Stimulated activated effector memory CD8-positive, alpha-beta T cell treated with anti-CD3 and anti-CD28 coated beads, Interleukin-12 subunit alpha, Interleukin-12 subunit beta, amount 100 ng/mL, for 72 hours (primary cell): ENCODE measurements at regions not wholly inside any gene's neighbourhood (a gene's known extent, or its start where the extent isn't known, plus 50 kb on each side); places are given as distances from the start of the nearest gene placed in this dataset.
"Not testable (repeated sequence)": the region's sequence is repeated elsewhere in the genome, so short reads cannot be mapped to it uniquely, and the experiment has no call there.

Experiments
- ATAC-seq: fragments of 150-1000 bp; cut with Tn5 transposase; 2 replicates; pipeline ENCODE4 v1.10.0; 2021
- DNase-seq, 2 donors: peaks; one replicate each; pipeline ENCODE4 v3.0.0; 2021 to 2022; ENCODE audit warnings: low spot score in 2 of 2
- H3K27ac Mint-ChIP-seq: one replicate; pipeline ENCODE4 v1.8.0; 2022; ENCODE audit warnings: mild to moderate bottlenecking, mixed read lengths
- H3K36me3 Mint-ChIP-seq: one replicate; pipeline ENCODE4 v1.8.0; 2022; ENCODE audit warnings: mild to moderate bottlenecking, mixed read lengths
- H3K4me1 Mint-ChIP-seq: one replicate; pipeline ENCODE4 v1.8.0; 2022; ENCODE audit warnings: mixed read lengths
- H3K4me3 Mint-ChIP-seq: one replicate; pipeline ENCODE4 v1.8.0; 2022; ENCODE audit warnings: mild to moderate bottlenecking, mixed read lengths
- H3K9me3 Mint-ChIP-seq: one replicate; pipeline ENCODE4 v1.8.0; 2022; ENCODE audit warnings: mixed read lengths

DNA sequence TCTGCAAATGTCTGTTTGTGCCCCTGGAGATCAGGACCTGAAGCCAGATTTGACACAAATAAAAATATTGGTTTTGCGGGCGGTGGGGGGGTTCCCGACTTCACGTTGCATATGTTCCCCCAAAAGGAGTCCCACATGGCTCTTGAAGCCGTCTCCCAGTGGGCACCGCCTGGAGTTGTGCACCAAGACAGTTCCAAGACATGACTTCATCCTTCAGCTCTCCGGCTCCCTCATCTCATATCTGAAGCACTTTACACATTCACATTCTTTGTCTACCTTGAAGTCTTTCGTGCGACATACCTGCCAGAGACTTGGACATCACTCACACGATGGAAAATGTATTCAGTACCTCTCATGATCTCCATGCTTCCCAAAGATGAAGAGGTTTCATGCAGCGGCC is 362.8 kb upstream of the FOXK1 start:
- no peaks in the 10 kb centered on the region for H3K4me1 Mint-ChIP-seq
- no peaks in the 10 kb centered on the region for H3K36me3 Mint-ChIP-seq
- no peak for ATAC-seq
- no peak overlapping the region for H3K27ac Mint-ChIP-seq
- H3K9me3 Mint-ChIP-seq: peaks cover 12% of the 10 kb centered on the region
- no peak overlapping the region for H3K4me3 Mint-ChIP-seq
- DNase-seq: no peak

DNA sequence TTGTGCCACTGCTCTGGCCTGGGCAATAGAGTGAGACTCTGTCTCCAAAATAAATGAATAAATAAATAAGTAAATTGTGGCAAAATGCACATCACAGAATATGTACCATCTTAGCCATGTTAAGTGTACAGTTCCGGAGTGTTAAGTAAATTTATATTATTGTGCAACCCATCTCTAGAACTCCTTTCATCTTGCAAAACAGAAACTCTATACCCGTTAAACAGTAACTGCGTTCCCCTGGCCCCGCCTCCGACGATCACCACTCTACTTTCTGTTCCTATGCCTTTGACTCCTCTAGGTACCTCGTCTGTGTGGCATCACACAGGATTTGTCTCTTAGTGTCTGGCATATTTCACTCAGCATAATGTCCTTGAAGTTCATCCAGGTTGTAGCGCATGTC is 356.4 kb upstream of the FOXK1 start:
- peaks cover 6% of the 10 kb centered on the region for H3K9me3 Mint-ChIP-seq

DNA sequence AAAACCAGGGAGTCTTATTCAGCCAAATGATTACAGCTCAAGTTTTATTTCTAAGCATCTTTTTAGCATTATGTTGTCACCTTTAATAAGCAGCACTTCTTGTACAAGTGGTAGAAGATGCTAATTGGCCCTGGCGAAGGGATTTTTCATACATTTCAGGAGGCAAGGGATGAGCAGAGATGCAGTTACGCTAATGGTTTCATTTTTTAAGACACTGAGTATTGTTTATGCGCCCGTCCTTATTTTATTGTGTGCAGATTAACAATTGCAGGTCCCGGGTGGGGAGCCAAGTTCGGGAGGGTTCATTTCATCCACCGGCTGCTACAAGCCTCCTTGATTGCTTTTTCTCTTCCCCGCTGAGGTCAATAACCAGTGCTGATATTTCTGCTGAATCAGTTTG is 350.4 kb upstream of the FOXK1 start:
- ATAC-seq (no peak), DNase-seq (no peak)
- Mint-ChIP-seq H3K9me3 (no peaks in the 10 kb centered on the region), H3K27ac (no peak overlapping the region), H3K4me3 (no peak overlapping the region), H3K4me1 (no peaks in the 10 kb centered on the region), H3K36me3 (no peaks in the 10 kb centered on the region)

More for the DNA sequence above, 356.4 kb upstream of the FOXK1 start:
- Mint-ChIP-seq H3K4me3 (no peak overlapping the region), H3K36me3 (no peaks in the 10 kb centered on the region), H3K27ac (no peak overlapping the region), H3K4me1 (no peaks in the 10 kb centered on the region)
- DNase-seq: no peak
- ATAC-seq: no peak

DNA sequence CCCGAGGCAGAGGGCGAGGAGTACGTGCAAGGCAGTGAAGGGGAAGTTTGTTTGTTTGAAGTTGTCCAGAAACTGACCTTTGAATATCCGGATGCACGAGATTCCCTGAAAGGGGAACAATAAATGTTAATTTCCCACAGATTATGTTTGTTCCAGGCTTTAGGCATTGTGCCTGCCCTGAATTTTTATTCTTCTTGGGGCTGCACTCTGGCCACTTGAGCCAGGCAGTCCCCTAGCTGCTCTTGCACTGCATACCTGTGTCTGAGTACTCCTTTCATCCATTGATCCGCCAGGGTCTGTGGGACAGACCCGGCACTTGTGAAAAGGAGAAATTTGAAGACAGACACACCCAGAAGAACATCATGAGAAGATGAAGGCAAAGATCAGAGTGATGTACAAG is 343.5 kb upstream of the FOXK1 start:
- H3K36me3 Mint-ChIP-seq: no peaks in the 10 kb centered on the region
- H3K4me3 Mint-ChIP-seq: no peak overlapping the region
- ATAC-seq (no peak), DNase-seq (no peak)
- peaks cover 4% of the 10 kb centered on the region for H3K9me3 Mint-ChIP-seq
- H3K27ac Mint-ChIP-seq: no peak overlapping the region
- H3K4me1 Mint-ChIP-seq: no peaks in the 10 kb centered on the region

DNA sequence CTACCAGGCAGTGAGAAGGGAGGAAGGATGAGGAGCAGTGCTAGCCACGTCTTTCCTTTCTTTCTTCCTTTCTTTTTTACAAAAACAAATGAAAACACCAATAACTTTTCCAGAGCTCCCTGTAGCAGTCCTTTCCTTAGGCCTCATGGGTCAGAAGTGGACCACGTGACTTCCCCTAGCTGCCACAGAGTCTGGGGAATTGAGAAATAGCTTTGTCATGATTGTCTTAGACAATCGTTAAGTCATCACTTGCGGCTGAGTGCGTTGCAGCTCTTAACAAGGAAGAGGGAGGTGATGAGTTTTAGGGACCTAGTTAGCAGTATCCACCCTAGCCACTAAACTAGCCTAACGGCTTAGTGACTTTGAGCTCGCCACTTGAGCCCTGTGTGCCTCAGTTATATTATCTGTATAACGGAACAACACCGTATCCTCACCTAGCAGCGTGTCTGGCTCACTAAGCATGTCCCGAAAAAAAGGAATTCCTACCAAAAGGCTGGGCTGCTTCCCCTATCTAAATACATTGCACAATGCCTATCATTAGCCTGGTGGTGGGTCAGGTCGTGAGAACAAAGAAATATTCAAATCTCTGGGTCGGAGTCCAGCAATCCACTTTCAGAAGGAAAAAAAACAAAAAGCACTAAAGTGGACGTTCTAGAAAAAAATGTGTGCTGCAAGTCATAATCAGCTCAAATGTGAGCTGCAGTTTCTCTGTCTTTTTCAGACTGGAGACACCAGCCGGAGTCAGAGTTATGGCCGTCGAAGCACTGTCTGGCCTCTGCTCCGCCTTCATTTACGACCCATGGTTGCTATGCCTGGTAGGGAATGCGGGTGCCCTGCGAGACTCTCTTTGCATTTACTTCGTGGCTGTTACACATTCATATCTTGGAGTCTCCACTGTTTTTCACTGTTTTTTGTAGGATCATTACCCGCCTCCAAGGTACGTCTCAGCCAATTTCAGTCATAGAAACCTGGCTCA is 338.5 kb upstream of the FOXK1 start:
- no peaks in the 10 kb centered on the region for H3K36me3 Mint-ChIP-seq
- H3K27ac Mint-ChIP-seq: no peak overlapping the region
- DNase-seq (no peak), ATAC-seq (no peak)
- H3K4me3 Mint-ChIP-seq: no peak overlapping the region
- no peaks in the 10 kb centered on the region for H3K4me1 Mint-ChIP-seq
- peaks cover 10% of the 10 kb centered on the region for H3K9me3 Mint-ChIP-seq

DNA sequence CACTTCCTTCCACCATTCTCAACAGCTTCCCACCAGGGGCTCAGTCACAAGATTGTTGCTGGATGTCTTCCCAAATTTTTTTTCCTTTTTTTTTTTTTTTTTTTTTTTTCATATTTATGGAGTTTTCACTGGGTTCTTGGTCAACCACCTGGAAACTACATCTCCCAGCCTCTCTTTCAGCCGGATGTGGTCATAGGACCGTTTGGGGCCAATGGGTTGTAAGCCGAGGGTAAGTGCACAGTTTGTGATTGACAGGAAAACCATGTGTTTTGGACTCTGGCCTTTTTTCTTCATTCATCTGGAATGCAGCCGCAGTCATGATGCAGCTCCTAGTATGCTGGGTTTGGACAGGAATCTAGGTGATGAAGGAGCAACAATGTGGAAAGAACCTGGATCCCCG is 337.1 kb upstream of the FOXK1 start:
- Mint-ChIP-seq H3K36me3 (no peaks in the 10 kb centered on the region), H3K4me1 (no peaks in the 10 kb centered on the region), H3K4me3 (no peak overlapping the region), H3K27ac (no peak overlapping the region), H3K9me3 (peaks cover 10% of the 10 kb centered on the region)
- DNase-seq (no peak), ATAC-seq (no peak)

DNA sequence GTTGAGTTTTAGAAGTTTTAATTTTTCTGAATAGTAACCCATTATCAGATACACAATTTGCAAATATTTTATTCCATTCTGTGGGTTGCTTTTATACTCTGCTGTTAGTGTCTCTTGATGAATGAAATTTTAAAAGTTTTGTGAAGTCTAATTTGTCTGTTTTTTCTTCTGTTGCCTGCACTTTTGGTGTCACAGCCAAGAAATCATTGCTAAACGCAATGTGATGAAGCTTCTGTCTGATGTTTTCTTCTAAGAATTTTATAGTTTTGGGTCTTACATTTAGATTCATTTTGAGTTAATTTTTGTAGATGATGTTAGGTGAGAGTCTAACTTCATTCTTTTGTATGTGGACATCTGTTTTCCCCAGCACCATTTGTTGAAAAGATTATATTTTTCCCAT is 330.0 kb upstream of the FOXK1 start:
- Mint-ChIP-seq H3K36me3 (no peaks in the 10 kb centered on the region), H3K4me1 (no peaks in the 10 kb centered on the region), H3K9me3 (peaks cover 3% of the 10 kb centered on the region), H3K4me3 (no peak overlapping the region), H3K27ac (no peak overlapping the region)
- ATAC-seq (no peak), DNase-seq (no peak)

DNA sequence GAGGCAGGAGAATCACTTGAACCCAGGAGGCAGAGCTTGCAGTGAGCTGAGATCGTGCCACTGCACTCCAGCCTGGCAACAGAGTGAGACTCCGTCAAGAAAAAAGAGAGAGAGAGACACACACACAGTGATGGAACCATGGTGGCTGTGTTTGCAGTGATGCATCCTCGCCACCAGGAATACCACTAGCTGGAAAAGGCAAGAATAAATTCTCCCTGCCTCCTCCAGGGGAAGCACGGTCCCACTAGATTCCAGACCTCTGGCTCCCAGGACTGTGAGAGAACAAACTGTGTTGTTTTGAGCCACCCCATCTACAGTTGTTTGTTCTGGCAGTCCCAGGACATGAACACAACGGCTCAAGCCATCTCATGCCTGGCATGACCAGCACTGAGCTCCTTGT is 320.3 kb upstream of the FOXK1 start:
- no peak for ATAC-seq
- no peak for DNase-seq
- Mint-ChIP-seq H3K4me3 (no peak overlapping the region), H3K4me1 (no peaks in the 10 kb centered on the region), H3K27ac (no peak overlapping the region), H3K9me3 (peaks cover 3% of the 10 kb centered on the region), H3K36me3 (no peaks in the 10 kb centered on the region)

DNA sequence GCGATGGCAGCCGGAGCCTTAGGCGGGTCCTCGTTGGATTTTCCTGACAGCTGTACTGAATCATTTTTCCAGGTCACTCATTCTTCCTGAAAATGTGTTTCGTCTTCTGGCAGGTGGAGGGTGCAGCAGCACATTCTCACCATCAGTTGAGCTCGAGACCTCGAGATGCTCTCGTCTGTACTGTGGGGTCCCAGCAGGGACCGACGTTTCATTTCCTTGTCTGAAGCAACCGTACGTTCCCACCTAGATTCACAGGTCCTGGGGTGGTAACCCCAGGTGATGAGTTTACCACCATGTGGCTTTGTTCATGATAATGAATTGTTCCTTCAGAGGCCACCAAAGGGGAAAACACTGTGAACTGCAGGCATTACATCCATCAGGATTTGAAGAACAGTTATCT is 298.5 kb upstream of the FOXK1 start:
- peaks cover 7% of the 10 kb centered on the region for H3K9me3 Mint-ChIP-seq
- DNase-seq (no peak), ATAC-seq (no peak)
- no peak overlapping the region for H3K4me3 Mint-ChIP-seq
- H3K27ac Mint-ChIP-seq: no peak overlapping the region
- H3K36me3 Mint-ChIP-seq: no peaks in the 10 kb centered on the region
- H3K4me1 Mint-ChIP-seq: no peaks in the 10 kb centered on the region

DNA sequence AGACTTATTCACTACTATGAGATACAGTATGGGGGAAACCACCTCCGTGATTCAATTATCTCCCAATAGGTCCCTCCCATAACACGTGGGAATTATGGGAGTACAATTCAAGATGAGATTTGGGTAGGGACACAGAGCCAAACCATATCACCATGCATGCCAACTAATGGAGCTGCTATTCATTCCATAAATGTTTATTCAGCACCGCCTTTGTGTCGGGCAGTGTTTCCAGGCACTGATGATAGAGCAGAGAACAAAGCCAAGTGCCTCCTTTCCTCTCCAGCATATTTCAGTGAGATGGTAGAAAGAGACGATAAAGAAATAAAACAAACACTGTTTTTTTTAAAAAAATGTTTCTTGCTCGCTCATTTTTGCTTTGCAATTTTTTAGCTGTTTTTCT is 295.9 kb upstream of the FOXK1 start:
- no peak for ATAC-seq
- DNase-seq: no peak
- no peak overlapping the region for H3K4me3 Mint-ChIP-seq
- H3K9me3 Mint-ChIP-seq: peaks cover 5% of the 10 kb centered on the region
- H3K27ac Mint-ChIP-seq: no peak overlapping the region
- H3K4me1 Mint-ChIP-seq: no peaks in the 10 kb centered on the region
- no peaks in the 10 kb centered on the region for H3K36me3 Mint-ChIP-seq

DNA sequence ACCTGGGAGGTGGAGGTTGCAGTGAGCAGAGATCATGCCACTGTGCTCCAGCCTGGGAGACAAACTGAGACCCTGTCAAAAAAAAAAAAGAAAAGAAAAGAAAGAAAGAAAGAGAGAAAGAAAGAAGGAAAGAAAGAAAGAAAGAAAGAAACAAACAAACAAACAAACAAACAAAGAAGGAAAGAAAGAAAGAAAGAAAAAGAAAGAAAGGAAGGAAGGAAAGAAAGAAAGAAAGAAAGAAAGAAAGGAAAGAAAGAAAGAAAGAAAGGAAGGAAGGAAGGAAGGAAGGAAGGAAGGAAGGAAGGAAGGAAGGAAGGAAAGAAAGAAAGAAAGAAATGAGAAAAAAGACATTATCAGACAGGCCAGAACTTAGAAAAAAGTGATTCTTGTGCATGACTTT is 291.0 kb upstream of the FOXK1 start:
- H3K4me1 Mint-ChIP-seq, H3K4me3 Mint-ChIP-seq, H3K27ac Mint-ChIP-seq, H3K36me3 Mint-ChIP-seq, DNase-seq, ATAC-seq: not testable (repeated sequence)
- peaks cover 13% of the 10 kb centered on the region for H3K9me3 Mint-ChIP-seq

DNA sequence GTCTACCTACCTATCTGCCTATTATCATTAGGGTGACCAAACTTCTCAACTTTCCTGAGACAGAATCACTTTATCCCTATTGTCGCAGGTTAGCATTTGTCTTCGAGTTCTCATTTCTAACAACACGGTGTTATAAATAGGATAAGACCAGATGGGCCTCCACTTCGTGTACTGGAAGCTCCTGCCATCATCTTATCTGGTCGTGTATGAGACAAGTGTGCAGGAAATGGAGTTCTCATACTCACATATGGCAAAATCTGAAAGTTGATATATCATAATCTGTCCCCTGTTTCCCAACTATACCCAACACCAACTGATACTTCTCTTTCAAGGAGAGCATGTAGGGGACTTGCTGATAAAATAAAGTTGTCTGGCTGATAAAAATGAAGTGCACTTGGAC is 287.4 kb upstream of the FOXK1 start:
- Mint-ChIP-seq H3K36me3 (no peaks in the 10 kb centered on the region), H3K27ac (no peak overlapping the region), H3K9me3 (peaks cover 11% of the 10 kb centered on the region)

DNA sequence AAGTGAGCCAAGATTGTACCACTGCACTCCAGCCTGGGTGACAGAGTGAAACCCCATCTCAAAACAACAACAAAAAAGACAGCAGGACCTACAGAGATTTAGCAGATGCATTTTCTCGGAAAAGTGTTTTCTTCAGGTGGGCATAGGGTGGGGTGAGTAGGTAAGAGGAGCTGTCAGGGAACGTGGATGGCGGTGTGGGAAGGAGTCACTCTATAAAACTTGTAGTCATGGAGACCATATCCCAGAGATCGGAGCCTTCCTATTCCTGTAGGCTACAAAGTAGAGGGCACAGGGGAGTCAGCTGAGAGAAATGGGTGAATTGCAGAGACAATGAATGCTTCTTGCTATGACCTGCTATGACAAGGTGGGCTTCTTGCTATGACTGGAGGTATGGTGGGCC is 283.0 kb upstream of the FOXK1 start:
- ATAC-seq: no peak
- H3K9me3 Mint-ChIP-seq: peaks cover 10% of the 10 kb centered on the region
- no peaks in the 10 kb centered on the region for H3K4me1 Mint-ChIP-seq
- DNase-seq: no peak
- no peak overlapping the region for H3K27ac Mint-ChIP-seq
- no peak overlapping the region for H3K4me3 Mint-ChIP-seq
- no peaks in the 10 kb centered on the region for H3K36me3 Mint-ChIP-seq

More for the DNA sequence above, 287.4 kb upstream of the FOXK1 start:
- Mint-ChIP-seq H3K4me3 (no peak overlapping the region), H3K4me1 (no peaks in the 10 kb centered on the region)
- no peak for ATAC-seq
- DNase-seq: no peak

DNA sequence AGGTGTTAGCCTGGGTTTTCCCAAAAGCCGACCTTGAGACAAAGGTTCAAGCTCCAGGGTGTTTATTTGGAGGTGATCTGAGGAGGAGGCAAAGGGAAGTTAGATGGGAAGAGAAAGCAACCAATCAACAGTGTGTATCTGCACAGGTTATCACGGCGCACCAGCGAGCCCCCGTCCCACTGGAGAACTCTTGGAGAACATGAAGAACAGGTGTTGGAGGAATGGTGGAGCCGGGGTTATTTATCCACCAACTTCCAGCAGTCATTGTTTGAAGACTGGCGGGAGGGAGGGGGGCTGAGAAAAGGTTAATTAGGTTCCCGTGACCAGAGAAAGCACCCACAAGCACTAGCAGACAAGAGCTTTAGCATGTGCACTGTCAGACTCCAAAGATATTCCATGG is 282.5 kb upstream of the FOXK1 start:
- H3K4me1 Mint-ChIP-seq: no peaks in the 10 kb centered on the region
- no peak for DNase-seq
- H3K4me3 Mint-ChIP-seq: no peak overlapping the region
- no peaks in the 10 kb centered on the region for H3K36me3 Mint-ChIP-seq
- peaks cover 8% of the 10 kb centered on the region for H3K9me3 Mint-ChIP-seq
- no peak for ATAC-seq
- H3K27ac Mint-ChIP-seq: no peak overlapping the region

DNA sequence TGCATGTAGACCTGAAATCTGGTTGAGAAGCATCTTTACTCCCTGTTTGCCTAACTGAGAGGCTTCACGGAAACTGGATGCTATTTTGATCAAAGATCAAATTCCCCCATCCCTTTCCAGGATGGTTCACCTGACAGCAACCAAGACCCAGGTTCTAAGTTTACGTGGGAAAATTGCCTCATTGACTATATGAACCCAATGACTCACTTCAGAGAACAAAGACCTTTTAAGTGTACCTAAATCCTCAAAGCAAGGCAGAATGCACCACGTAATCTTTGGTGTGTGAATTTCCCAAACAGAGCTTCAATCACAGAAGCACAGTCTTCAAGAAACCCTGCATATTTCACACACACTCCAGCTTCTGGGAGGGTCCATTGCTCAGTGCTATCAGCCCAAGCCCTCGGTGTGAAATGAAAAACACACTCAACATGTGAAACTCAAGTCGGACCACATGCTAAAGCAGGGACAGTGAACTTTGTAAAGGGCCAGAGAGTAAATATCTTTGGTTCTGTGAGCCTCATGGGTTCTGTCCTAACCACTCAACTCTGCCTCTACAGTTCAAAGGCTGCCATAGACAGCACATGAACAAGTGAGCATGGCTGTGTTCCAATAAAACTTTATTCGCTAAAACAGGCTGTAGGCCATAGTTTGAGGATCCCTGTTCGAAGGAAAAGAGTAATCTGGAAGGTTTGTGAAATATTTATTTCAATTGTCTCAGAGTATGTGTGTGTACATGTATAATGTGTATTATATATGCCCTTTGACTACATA is 275.6 kb upstream of the FOXK1 start:
- no peak overlapping the region for H3K27ac Mint-ChIP-seq
- no peaks in the 10 kb centered on the region for H3K4me1 Mint-ChIP-seq
- no peak overlapping the region for H3K4me3 Mint-ChIP-seq
- ATAC-seq: no peak
- H3K9me3 Mint-ChIP-seq: peaks cover 15% of the 10 kb centered on the region
- no peak for DNase-seq
- no peaks in the 10 kb centered on the region for H3K36me3 Mint-ChIP-seq

DNA sequence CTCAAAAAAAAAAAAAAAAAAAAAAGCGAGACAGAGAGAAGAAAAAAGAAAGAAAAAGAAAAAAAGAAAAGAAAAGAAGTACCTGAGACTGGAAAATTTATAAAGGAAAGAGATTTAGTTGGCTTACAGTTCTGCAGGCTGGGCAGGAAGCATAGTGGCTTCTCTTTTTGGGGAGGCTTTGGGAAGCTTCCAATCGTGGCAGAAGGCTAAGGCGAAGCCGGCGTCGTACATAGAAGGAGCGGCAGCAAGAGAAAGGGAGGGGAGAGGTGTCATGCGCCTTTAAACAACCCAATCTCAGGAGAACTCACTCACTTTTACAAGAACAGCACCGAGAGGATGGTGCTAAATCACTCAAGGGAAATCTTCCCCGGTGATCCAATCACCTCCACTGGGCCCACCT is 272.1 kb upstream of the FOXK1 start:
- no peak overlapping the region for H3K27ac Mint-ChIP-seq
- no peaks in the 10 kb centered on the region for H3K36me3 Mint-ChIP-seq
- no peak for ATAC-seq
- no peaks in the 10 kb centered on the region for H3K4me1 Mint-ChIP-seq
- peaks cover 5% of the 10 kb centered on the region for H3K9me3 Mint-ChIP-seq
- no peak for DNase-seq
- no peak overlapping the region for H3K4me3 Mint-ChIP-seq
